ENCODE measurements at regions not wholly inside any gene's neighbourhood (a gene's known extent, or its start where the extent isn't known, plus 50 kb on each side); places are given as distances from the start of the nearest gene placed in this dataset.

- TF ChIP-seq CTCF (IDR thresholded peaks at IDR 0.05), result no peak
These were observed 290.1 kb upstream of the SLC10A2 start for GRCh38 chr13:103356226-103356864.

GRCh38 chr13:103354171-103354570 is 288.0 kb upstream of the SLC10A2 start:
- TF ChIP-seq CTCF (IDR thresholded peaks at IDR 0.05), result no peak

- TF ChIP-seq CTCF (IDR thresholded peaks at IDR 0.05), result no peak
These were observed 285.0 kb upstream of the SLC10A2 start for GRCh38 chr13:103351035-103351828.

- TF ChIP-seq CTCF (IDR thresholded peaks at IDR 0.05), result no peak
These were observed 283.9 kb upstream of the SLC10A2 start for GRCh38 chr13:103350147-103350546.

- no peak for TF ChIP-seq CTCF (IDR thresholded peaks at IDR 0.05)
These were observed 283.2 kb upstream of the SLC10A2 start for GRCh38 chr13:103349211-103349980.

- no peak for TF ChIP-seq CTCF (IDR thresholded peaks at IDR 0.05)
These were observed 269.0 kb upstream of the SLC10A2 start for GRCh38 chr13:103335241-103335640.

- TF ChIP-seq CTCF (IDR thresholded peaks at IDR 0.05), result no peak
These were observed 265.7 kb upstream of the SLC10A2 start for GRCh38 chr13:103331924-103332323.
